Osteoblast (primary cell): ENCODE measurements at regions not wholly inside any gene's neighbourhood (a gene's known extent, or its start where the extent isn't known, plus 50 kb on each side); places are given as distances from the start of the nearest gene placed in this dataset.
"Not testable (repeated sequence)": the region's sequence is repeated elsewhere in the genome, so short reads cannot be mapped to it uniquely, and the experiment has no call there.

ENCODE experiments used
- DNase-seq: peaks from one replicate; pipeline ENCODE4 v3.0.0; 2011; ENCODE audit warnings: low spot score, mixed read lengths; ENCODE audit not compliant: insufficient read length; ENCODE audit errors: missing footprints
- H2AFZ ChIP-seq: 2 replicates; pipeline ENCODE4 v1.6.0; 2011; ENCODE audit warnings: mild to moderate bottlenecking, low read length
- H3K27ac ChIP-seq: 2 replicates; pipeline ENCODE4 v1.5.1; 2011; ENCODE audit warnings: mild to moderate bottlenecking, low read depth, low read length, moderate library complexity
- H3K27me3 ChIP-seq: 2 replicates; pipeline ENCODE4 v1.6.0; 2012; ENCODE audit warnings: mild to moderate bottlenecking, control low read depth, inconsistent platforms, low read length, moderate library complexity; ENCODE audit not compliant: insufficient read depth
- H3K36me3 ChIP-seq: 2 replicates; pipeline ENCODE4 v1.5.1; 2011; ENCODE audit warnings: mild to moderate bottlenecking, low read length, control low read depth, moderate library complexity; ENCODE audit not compliant: insufficient read depth
- H3K4me1 ChIP-seq: 2 replicates; pipeline ENCODE4 v1.5.1; 2011; ENCODE audit warnings: mild to moderate bottlenecking, low read length, control low read depth, moderate library complexity; ENCODE audit not compliant: insufficient read depth
- H3K4me2 ChIP-seq: 2 replicates; pipeline ENCODE4 v1.6.0; 2011; ENCODE audit warnings: mild to moderate bottlenecking, low read length; ENCODE audit not compliant: insufficient read depth
- H3K4me3 ChIP-seq: fragments of 200-600 bp; sonication (generic); 3 replicates; pipeline ENCODE4 v1.5.1; 2012; ENCODE audit warnings: mild to moderate bottlenecking, low read length, inconsistent platforms; ENCODE audit not compliant: insufficient read depth
- H3K79me2 ChIP-seq: 2 replicates; pipeline ENCODE4 v1.6.0; 2012; ENCODE audit warnings: mild to moderate bottlenecking, low read length, control low read depth, inconsistent platforms; ENCODE audit not compliant: insufficient read depth
- H3K9me3 ChIP-seq: 2 replicates; pipeline ENCODE4 v1.5.1; 2011; ENCODE audit warnings: low read depth, low read length, control low read depth
- H4K20me1 ChIP-seq: 2 replicates; pipeline ENCODE4 v1.6.0; 2012; ENCODE audit warnings: mild to moderate bottlenecking, low read length, control low read depth; ENCODE audit not compliant: insufficient read depth
- TF ChIP-seq, protein P1 (sequence below): IDR thresholded peaks from 2 replicates; pipeline ENCODE4 v1.5.1; 2011; ENCODE audit warnings: mild to moderate bottlenecking, low read depth, low read length, moderate library complexity; ENCODE audit errors: extremely low read depth

DNA sequence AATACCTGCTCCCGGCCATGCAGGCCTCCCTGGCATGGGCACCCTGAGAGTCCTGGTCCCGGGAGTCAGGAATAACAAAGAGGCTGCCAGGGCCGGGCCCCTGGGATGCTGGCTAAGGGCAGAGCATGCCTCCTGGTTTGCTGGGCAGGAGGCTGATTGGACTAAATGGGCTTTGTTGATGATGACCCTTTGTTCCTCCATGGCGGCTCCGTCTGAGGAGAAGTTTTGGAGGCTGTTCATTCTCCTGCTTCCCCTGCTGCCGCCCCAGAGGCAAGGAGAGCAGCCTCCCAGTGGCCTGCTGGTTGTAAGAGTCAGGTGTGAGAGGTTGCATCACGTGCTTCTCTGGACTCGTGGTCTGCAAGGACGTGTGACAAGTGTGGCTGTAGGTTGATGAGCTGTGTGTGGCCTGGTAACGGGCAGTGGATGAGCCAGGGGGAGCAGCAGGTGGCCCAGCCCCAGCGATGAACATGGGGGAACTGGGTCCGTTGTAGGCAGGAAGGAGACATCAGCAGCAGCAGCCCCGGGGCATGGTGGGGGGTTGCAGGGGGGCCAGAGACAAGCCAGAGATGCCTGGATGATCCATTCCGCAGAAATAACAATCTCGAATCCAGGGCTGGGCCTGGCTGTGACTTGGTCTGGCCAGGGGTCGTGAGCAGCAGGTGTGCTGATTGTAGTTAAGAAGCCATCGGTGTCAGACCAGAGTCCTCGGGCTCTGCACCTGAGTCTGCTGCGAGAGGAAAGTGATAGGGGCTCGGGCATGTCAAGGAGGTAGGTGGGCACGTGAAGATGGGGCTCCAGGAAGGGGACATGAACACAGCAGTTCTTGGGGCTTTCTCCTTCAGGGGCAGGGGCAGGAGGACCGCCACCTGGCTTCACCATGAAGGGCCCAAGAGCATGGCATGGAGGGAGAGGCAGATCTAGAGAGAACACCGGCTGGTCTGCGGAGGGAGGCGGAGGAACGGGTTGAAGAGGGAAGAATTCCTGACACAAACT lies 101.4 kb downstream of the TNFRSF13B start:
- Histone ChIP-seq H3K4me1 (peaks cover 9% of the 10 kb centered on the region), H3K79me2 (no peaks in the 10 kb centered on the region), H3K9me3 (no peaks in the 10 kb centered on the region), H3K27ac (no peak overlapping the region), H3K36me3 (no peaks in the 10 kb centered on the region), H3K4me3 (no peak overlapping the region), H2AFZ (no peak overlapping the region), H3K27me3 (no peaks in the 10 kb centered on the region), H4K20me1 (no peaks in the 10 kb centered on the region), H3K4me2 (no peak overlapping the region)
- TF ChIP-seq, protein P1, sequence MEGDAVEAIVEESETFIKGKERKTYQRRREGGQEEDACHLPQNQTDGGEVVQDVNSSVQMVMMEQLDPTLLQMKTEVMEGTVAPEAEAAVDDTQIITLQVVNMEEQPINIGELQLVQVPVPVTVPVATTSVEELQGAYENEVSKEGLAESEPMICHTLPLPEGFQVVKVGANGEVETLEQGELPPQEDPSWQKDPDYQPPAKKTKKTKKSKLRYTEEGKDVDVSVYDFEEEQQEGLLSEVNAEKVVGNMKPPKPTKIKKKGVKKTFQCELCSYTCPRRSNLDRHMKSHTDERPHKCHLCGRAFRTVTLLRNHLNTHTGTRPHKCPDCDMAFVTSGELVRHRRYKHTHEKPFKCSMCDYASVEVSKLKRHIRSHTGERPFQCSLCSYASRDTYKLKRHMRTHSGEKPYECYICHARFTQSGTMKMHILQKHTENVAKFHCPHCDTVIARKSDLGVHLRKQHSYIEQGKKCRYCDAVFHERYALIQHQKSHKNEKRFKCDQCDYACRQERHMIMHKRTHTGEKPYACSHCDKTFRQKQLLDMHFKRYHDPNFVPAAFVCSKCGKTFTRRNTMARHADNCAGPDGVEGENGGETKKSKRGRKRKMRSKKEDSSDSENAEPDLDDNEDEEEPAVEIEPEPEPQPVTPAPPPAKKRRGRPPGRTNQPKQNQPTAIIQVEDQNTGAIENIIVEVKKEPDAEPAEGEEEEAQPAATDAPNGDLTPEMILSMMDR = no peak
- peak; percentile 61 for DNase-seq

DNA sequence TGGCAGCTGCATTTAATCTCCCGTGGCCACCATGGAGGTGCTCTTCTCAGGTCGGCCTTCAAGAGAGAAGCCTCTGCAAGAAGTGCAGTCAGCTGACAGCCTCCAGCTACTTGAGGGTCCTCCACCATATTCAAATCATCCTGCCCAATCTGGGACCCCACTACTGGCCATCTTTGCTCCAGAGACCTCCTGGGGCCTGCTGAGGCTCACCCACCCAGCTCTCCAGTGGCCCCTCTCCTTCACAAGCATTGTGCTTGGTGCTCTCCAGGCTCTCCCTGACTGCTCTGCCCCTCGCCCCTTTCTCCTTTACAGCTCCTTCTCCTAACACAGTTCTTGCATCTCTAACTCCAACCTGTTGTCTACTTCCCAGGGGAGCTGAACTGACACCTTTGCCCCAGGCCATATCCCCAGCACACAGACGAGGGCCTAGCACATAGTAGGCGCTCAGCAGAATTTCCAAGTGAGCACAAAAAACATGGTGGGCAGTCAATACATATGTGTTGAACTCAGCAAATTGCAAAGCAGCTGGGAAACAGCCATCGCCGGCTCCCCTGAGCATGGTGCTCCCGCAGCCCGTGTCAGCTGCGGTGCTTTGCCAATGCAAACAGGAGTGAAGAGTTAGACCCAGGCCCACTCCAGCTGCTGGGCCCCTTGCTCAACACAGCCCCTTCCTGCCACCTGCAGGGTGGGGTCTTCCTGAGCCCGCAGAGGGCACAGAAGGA lies 102.2 kb downstream of the TNFRSF13B start:
- not testable (repeated sequence) for H2AFZ ChIP-seq, H3K36me3 ChIP-seq, H3K4me2 ChIP-seq, H3K4me1 ChIP-seq, H4K20me1 ChIP-seq, H3K4me3 ChIP-seq, H3K79me2 ChIP-seq, H3K27ac ChIP-seq, DNase-seq, H3K27me3 ChIP-seq, H3K9me3 ChIP-seq

DNA sequence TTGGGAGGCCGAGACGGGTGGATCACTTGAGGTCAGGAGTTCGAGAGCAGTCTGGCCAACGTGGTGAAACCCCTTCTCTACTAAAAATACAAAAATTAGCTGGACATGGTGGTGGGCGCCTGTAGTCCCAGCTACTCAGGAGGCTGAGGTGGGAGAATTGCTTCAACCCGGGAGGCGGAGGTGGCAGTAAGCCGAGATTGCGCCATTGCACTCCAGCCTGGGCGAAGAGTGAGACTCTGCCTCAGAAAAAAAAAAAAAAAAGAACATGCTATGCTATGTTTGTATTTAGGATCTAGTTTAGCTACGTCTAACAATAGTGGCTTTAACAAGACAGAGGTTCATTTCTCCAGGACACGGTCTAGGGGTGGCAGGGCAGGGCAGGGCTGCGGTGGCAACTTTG lies 103.3 kb downstream of the TNFRSF13B start:
- H3K4me2 ChIP-seq, H3K27me3 ChIP-seq, H3K4me3 ChIP-seq, H3K9me3 ChIP-seq, H3K36me3 ChIP-seq, H3K4me1 ChIP-seq, H2AFZ ChIP-seq, H3K27ac ChIP-seq, H3K79me2 ChIP-seq, DNase-seq, H4K20me1 ChIP-seq: not testable (repeated sequence)

DNA sequence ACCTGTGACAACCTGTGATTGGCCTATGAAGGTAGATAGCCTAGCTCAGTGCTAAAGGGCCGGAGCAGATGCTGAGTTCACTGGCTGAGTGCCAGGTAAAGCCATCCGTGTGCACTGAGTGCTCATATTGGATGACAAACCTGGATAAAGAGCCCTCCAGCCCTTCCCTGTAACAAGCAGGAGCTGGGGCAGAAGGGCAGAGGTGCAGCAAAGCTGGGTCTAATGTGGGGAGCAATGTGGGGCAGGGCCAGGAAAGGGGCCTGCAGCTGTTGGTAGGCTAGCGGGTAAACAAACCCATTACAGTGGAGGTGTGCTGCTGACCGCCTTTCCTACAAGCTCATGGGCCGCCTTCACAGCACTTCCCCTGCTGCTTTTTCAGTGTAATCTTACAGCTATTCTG lies 104.4 kb downstream of the TNFRSF13B start:
- H3K79me2 ChIP-seq, H4K20me1 ChIP-seq, H3K36me3 ChIP-seq, H3K4me1 ChIP-seq, DNase-seq, H3K9me3 ChIP-seq, H2AFZ ChIP-seq, H3K4me2 ChIP-seq, H3K4me3 ChIP-seq, H3K27ac ChIP-seq, H3K27me3 ChIP-seq: not testable (repeated sequence)

DNA sequence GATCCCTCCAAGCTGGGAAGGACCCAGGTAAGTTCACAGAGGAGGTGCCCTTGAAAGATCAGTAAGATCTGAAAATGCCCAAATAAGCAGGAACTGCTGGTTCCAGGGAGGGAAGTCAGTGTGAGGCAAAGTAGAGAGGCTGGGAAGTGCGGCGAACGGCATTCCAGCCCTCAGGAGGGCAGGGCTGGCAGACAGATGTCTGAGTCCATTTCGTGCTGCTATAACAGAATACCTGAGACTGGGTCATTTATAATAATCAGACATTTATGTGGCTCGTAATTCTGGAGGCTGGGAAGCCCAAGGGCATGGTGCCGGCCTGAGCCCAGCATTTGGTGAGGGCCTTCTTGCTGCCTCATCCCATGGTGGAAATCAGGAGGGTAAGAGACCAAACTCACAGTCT lies 105.1 kb downstream of the TNFRSF13B start:
- H3K4me3 ChIP-seq, H3K4me2 ChIP-seq, H3K79me2 ChIP-seq, H2AFZ ChIP-seq, H4K20me1 ChIP-seq, H3K36me3 ChIP-seq, H3K4me1 ChIP-seq, H3K27ac ChIP-seq, H3K9me3 ChIP-seq, H3K27me3 ChIP-seq, DNase-seq: not testable (repeated sequence)
